ENCODE measurements at regions not wholly inside any gene's neighbourhood (a gene's known extent, or its start where the extent isn't known, plus 50 kb on each side); places are given as distances from the start of the nearest gene placed in this dataset.
"Not testable (repeated sequence)": the region's sequence is repeated elsewhere in the genome, so short reads cannot be mapped to it uniquely, and the experiment has no call there.

- DNase-seq, result no peak
These were observed 175.6 kb downstream of the POLR1F start for GRCh38 chr7:19533266-19533665.

- no peak for DNase-seq
These were observed 178.0 kb downstream of the POLR1F start for GRCh38 chr7:19530852-19531251.

GRCh38 chr7:19530261-19530660 is 178.6 kb downstream of the POLR1F start:
- no peak for DNase-seq

GRCh38 chr7:19526639-19527038 is 182.2 kb downstream of the POLR1F start:
- DNase-seq, result no peak

- DNase-seq, result peak; percentile 67
These were observed 186.4 kb downstream of the POLR1F start for GRCh38 chr7:19522486-19522885.

GRCh38 chr7:19520392-19520791 is 188.4 kb downstream of the POLR1F start:
- DNase-seq, result no peak

- peak; percentile 76 for DNase-seq
These were observed 189.3 kb downstream of the POLR1F start for GRCh38 chr7:19519443-19520021.

GRCh38 chr7:19517546-19517945 is 191.3 kb downstream of the POLR1F start:
- not testable (repeated sequence) for DNase-seq

- no peak for DNase-seq
These were observed 200.0 kb downstream of the POLR1F start for GRCh38 chr7:19508821-19509220.

GRCh38 chr7:19508124-19508523 is 200.7 kb downstream of the POLR1F start:
- peak; percentile 15 for DNase-seq

- peak; percentile 36 for DNase-seq
These were observed 216.9 kb downstream of the POLR1F start for GRCh38 chr7:19491821-19492452.

- DNase-seq, result no peak
These were observed 217.5 kb downstream of the POLR1F start for GRCh38 chr7:19491371-19491770.

GRCh38 chr7:19489162-19489820 is 219.5 kb downstream of the POLR1F start:
- no peak for DNase-seq

GRCh38 chr7:19488056-19488455 is 220.8 kb downstream of the POLR1F start:
- no peak for DNase-seq

GRCh38 chr7:19482628-19483027 is 226.2 kb downstream of the POLR1F start:
- DNase-seq, result no peak

- no peak for DNase-seq
These were observed 228.5 kb downstream of the POLR1F start for GRCh38 chr7:19480383-19480782.

GRCh38 chr7:19470031-19470430 is 238.8 kb downstream of the POLR1F start:
- DNase-seq, result no peak

GRCh38 chr7:19465861-19466260 is 243.0 kb downstream of the POLR1F start:
- no peak for DNase-seq

- DNase-seq, result no peak
These were observed 244.1 kb downstream of the POLR1F start for GRCh38 chr7:19464751-19465150.

- DNase-seq, result peak; percentile 3
These were observed 244.6 kb downstream of the POLR1F start for GRCh38 chr7:19464241-19464640.

- DNase-seq, result no peak
These were observed 245.3 kb downstream of the POLR1F start for GRCh38 chr7:19463581-19463980.

GRCh38 chr7:19455623-19456022 is 253.2 kb downstream of the POLR1F start:
- DNase-seq, result no peak

- DNase-seq, result no peak
These were observed 260.7 kb downstream of the POLR1F start for GRCh38 chr7:19448091-19448490.
